ENCODE measurements at regions not wholly inside any gene's neighbourhood (a gene's known extent, or its start where the extent isn't known, plus 50 kb on each side); places are given as distances from the start of the nearest gene placed in this dataset.

- ATAC-seq (ENCODE audit: insufficient read depth, low FRiP score) (no peak), DNase-seq (peak; percentile 30 to 73 (median 70))
- TF ChIP-seq, protein P1, sequence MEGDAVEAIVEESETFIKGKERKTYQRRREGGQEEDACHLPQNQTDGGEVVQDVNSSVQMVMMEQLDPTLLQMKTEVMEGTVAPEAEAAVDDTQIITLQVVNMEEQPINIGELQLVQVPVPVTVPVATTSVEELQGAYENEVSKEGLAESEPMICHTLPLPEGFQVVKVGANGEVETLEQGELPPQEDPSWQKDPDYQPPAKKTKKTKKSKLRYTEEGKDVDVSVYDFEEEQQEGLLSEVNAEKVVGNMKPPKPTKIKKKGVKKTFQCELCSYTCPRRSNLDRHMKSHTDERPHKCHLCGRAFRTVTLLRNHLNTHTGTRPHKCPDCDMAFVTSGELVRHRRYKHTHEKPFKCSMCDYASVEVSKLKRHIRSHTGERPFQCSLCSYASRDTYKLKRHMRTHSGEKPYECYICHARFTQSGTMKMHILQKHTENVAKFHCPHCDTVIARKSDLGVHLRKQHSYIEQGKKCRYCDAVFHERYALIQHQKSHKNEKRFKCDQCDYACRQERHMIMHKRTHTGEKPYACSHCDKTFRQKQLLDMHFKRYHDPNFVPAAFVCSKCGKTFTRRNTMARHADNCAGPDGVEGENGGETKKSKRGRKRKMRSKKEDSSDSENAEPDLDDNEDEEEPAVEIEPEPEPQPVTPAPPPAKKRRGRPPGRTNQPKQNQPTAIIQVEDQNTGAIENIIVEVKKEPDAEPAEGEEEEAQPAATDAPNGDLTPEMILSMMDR (IDR thresholded peaks at IDR 0.05; ENCODE audit: control extremely low read depth, extremely low read depth), result no peak
- Histone ChIP-seq H3K4me1 (ENCODE audit: control insufficient read depth in 5 of 5, insufficient read depth in 5 of 5, low read length in 5 of 5) (peaks cover 0 to 12% (median 2%) of the 10 kb centered on the region in 5 donors), H3K4me3 (no peak overlapping the region), H3K36me3 (ENCODE audit: control insufficient read depth in 4 of 4, insufficient read depth in 4 of 4, low read length in 4 of 4) (no peaks in the 10 kb centered on the region), H3K27ac (ENCODE audit: low read depth in 1 of 2, low read length in 1 of 2) (no peak overlapping the region), H3K27me3 (ENCODE audit: control insufficient read depth in 3 of 3, insufficient read depth in 3 of 3, low read length in 2 of 3) (no peaks in the 10 kb centered on the region), H3K9me3 (ENCODE audit: control insufficient read depth in 4 of 4, insufficient read depth in 3 of 4, low read length in 3 of 4) (no peaks in the 10 kb centered on the region), H3K9ac (ENCODE audit: insufficient read depth in 1 of 2, low read length in 2 of 2) (no peak overlapping the region)
- 54 to 66% methylated on average over 5 of the region's 5 CpGs for WGBS, 2 donors
Observed at GRCh38 chr6:43840490-43841218, 70.6 kb downstream of the VEGFA start.

GRCh38 chr6:43838276-43839036 is 68.4 kb downstream of the VEGFA start:
- Histone ChIP-seq H3K9me3 (ENCODE audit: control insufficient read depth in 4 of 4, insufficient read depth in 3 of 4, low read length in 3 of 4) (no peaks in the 10 kb centered on the region), H3K36me3 (ENCODE audit: control insufficient read depth in 4 of 4, insufficient read depth in 4 of 4, low read length in 4 of 4) (no peaks in the 10 kb centered on the region), H3K27ac (ENCODE audit: low read depth in 1 of 2, low read length in 1 of 2) (no peak overlapping the region), H3K4me1 (ENCODE audit: control insufficient read depth in 5 of 5, insufficient read depth in 5 of 5, low read length in 5 of 5) (peaks cover 0 to 12% (median 2%) of the 10 kb centered on the region in 5 donors), H3K27me3 (ENCODE audit: control insufficient read depth in 3 of 3, insufficient read depth in 3 of 3, low read length in 2 of 3) (no peaks in the 10 kb centered on the region), H3K9ac (ENCODE audit: insufficient read depth in 1 of 2, low read length in 2 of 2) (no peak overlapping the region), H3K4me3 (no peak overlapping the region)
- 26 to 47% methylated on average over 9 of the region's 9 CpGs for WGBS, 2 donors
- TF ChIP-seq, protein P1 (IDR thresholded peaks at IDR 0.05; ENCODE audit: control extremely low read depth, extremely low read depth), result peak; percentile 5
- ATAC-seq (ENCODE audit: insufficient read depth, low FRiP score) (peak; percentile 86), DNase-seq (peak; percentile 41 to 81 (median 66))

DNA sequence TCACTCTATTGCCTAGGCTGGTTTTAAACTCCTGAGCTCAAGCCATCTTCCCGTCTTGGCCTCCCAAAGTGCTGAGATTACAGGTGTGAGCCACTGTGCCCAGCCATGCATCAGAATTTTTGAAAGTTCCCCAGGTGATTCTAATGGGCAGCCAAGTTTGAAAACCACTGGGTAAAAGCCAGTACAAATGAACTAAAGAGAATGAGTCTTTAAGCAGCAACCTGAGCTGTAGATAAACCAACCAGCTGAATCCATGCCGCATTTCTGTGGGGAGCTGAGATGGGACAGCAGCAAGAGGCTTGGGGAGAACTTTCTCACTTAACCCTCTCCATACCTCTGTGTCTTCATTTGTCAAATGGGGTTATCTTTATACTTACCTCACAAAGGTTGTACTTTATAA is 67.5 kb downstream of the VEGFA start:
- H3K27me3 ChIP-seq (ENCODE audit: control insufficient read depth in 3 of 3, insufficient read depth in 3 of 3, low read length in 2 of 3), result no peaks in the 10 kb centered on the region
- H3K4me3 ChIP-seq, result no peak overlapping the region
- no peaks in the 10 kb centered on the region for H3K9me3 ChIP-seq (ENCODE audit: control insufficient read depth in 4 of 4, insufficient read depth in 3 of 4, low read length in 3 of 4)
- DNase-seq (no peak), ATAC-seq (ENCODE audit: insufficient read depth, low FRiP score) (no peak)
- 0 to 31% methylated on average over 2 of the region's 2 CpGs for WGBS, 2 donors
- H3K4me1 ChIP-seq (ENCODE audit: control insufficient read depth in 5 of 5, insufficient read depth in 5 of 5, low read length in 5 of 5), result peaks cover 0 to 15% (median 2%) of the 10 kb centered on the region in 5 donors
- TF ChIP-seq, protein P1 (IDR thresholded peaks at IDR 0.05; ENCODE audit: control extremely low read depth, extremely low read depth), result no peak
- H3K27ac ChIP-seq (ENCODE audit: low read depth in 1 of 2, low read length in 1 of 2), result no peak overlapping the region
- H3K36me3 ChIP-seq (ENCODE audit: control insufficient read depth in 4 of 4, insufficient read depth in 4 of 4, low read length in 4 of 4), result no peaks in the 10 kb centered on the region
- H3K9ac ChIP-seq (ENCODE audit: insufficient read depth in 1 of 2, low read length in 2 of 2), result no peak overlapping the region

Measured in lung (tissue), 11 donors.